GM18520 (cell line): ENCODE measurements at regions not wholly inside any gene's neighbourhood (a gene's known extent, or its start where the extent isn't known, plus 50 kb on each side); places are given as distances from the start of the nearest gene placed in this dataset.
"Not testable (repeated sequence)": the region's sequence is repeated elsewhere in the genome, so short reads cannot be mapped to it uniquely, and the experiment has no call there.

Experiments
- ATAC-seq: cut with Tn5 transposase; IDR thresholded peaks from one replicate; pipeline ENCODE4 v1.9.1; 2021; ENCODE audit not compliant: unreplicated experiment

GRCh38 chr6:84882768-84883766, 118.7 kb upstream of the TBX18 start:
- no peak for ATAC-seq

DNA sequence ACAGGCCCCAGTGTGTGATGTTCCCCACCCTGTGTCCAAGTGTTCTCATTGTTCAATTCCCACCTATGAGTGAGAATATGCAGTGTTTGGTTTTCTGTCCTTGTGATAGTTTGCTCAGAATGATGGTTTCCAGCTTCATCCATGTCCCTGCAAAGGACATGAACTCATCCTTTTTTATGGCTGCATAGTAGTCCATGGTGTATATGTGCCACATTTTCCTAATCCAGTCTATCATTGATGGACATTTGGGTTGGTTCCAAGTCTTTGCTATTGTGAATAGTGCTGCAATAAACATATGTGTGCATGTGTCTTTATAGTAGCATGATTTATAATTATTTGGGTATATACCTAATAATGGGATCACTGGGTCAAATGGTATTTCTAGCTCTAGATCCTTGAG, 115.0 kb upstream of the TBX18 start:
- ATAC-seq, result not testable (repeated sequence)

- ATAC-seq, result no peak
Measured at GRCh38 chr6:84877515-84878210, 113.3 kb upstream of the TBX18 start.

DNA sequence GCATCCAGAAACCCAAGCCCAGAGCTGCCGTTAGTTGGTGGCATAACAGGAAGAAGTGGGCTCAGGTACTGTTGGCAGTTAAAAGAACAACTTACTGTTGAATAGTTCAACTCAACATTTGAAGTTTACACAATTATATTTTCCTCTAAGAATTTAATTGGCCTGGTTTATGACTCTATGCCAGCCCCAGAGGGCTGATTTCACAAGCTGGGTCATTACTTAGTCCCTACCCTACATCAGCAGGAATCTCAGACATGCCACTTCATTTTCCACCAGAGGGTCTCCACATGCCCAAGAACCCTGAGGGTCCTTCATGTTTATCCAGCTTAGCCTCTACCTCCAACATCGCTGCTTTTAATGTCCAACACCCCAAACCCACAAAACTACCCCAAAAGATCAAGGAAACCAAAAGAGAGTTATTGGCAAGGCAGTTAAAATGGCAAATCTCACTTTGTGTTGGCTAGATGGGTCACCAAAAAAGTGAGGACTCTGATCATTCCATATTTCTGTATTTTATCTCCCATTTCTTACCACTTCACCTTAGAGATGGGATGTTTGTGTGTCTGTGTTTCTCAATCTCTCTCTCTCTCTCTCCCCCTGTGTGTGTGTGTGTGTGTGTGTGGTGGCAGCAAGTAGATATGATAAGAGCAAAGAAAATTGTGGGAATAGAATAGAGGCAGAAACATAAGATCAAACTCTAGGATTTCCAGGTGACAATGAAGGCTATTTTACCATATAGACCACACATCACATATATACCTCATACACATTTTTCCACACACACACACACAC, 112.5 kb upstream of the TBX18 start:
- ATAC-seq, result no peak

DNA sequence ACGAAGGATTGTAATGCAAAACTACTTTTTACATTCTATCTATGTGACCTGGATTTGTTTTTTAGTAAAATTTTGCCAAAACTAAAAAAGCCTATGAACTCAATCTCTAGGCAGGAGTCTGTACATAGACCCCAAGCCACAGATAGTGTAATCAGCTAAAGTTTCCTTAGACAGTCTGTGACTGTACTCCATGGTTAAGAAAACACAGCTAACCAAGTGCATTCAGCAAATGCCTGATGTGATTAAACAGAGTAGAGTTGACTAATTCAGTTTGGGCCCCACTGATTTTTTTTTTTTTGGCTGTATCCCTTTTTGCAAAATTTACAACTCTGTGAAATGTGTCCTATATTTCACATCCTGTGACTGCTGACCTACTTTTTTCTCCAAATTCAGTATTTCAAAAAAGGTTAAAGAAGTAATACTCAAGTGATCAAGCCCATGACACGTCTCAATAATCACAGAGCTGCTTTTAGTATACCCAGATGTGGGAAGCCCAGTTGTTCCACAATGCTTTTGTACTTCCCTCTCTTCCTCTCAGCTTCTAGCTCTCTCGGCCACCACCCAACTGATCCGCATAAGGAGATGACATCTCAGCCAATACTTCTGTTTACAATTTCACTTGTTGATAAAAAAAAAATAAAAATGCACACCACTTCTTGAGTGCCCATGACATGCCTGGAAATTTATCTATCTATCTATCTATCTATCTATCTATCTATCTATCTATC, 108.8 kb upstream of the TBX18 start:
- ATAC-seq, result no peak

DNA sequence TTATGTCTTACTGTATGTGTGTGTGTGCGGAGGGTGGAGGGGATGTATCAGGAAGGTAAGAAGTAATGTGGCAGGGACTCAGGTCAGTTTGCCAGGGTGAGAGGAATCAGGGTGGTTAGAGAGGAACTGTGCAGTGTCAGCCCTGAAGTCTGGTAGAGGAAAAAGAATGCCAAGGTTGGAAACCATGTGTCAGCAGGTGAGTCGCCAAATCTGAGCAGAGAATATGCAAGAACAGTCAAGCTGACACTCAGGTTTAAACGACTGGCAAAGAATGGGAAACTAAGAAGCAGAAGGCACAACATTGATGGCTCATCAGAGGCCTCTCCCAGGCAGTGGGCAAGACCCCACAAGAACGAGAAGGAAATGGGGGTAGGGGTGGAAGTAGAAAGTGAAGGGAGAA, 107.5 kb upstream of the TBX18 start:
- ATAC-seq, result no peak

- ATAC-seq, result no peak
Measured at GRCh38 chr6:84870672-84871071, 106.3 kb upstream of the TBX18 start.

GRCh38 chr6:84868149-84868548, 103.8 kb upstream of the TBX18 start:
- no peak for ATAC-seq

DNA sequence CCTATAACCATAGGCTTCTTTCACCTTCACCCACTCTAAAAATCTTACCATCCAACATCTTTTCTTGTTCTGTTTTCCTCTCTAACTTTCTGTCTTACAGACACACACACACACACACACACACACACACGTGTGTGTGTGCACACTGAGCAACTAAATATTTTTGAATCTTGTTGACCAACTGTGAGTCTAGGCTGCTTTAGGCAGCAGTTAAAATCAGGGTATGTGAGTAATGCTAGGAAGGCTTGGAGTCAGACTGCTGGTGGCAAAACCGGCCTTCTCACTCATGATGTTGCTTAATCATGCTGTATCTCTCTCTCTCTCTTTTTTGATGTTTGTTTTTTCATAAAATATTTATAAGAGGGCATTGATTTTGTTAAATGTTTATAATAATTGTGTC, 103.1 kb upstream of the TBX18 start:
- no peak for ATAC-seq

DNA sequence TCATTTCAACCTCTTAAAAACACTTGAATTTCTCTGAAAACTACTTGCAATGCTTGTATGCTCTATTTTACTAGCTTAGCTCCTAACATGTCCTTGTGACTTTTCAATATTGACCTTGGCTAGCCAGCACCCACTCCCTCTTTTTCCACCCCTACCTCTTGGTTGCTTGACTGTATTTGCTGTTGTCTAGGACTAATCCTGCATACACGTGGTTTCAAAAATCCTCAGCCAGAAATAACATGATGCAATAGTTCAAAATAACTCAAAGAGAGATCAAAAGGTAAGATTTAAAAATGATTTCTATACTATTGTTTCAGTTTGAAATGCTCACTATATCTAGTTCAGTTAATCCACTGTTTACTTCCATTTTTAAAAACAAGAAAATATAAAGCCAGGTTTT, 102.3 kb upstream of the TBX18 start:
- ATAC-seq, result no peak

DNA sequence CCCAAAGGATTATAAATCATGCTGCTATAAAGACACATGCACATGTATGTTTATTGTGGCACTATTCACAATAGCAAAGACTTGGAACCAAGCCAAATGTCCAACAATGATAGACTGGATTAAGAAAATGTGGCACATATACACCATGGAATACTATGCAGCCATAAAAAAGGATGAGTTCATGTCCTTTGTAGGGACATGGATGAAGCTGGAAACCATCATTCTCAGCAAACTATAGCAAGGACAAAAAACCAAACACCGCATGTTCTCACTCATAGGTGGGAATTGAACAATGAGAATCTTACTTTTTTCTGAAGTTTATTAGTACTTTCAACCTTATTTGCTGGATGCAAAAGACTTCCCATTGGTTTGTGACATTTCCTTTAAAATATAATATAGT, 101.0 kb upstream of the TBX18 start:
- not testable (repeated sequence) for ATAC-seq

- no peak for ATAC-seq
Measured at GRCh38 chr6:84862843-84863242, 98.4 kb upstream of the TBX18 start.

DNA sequence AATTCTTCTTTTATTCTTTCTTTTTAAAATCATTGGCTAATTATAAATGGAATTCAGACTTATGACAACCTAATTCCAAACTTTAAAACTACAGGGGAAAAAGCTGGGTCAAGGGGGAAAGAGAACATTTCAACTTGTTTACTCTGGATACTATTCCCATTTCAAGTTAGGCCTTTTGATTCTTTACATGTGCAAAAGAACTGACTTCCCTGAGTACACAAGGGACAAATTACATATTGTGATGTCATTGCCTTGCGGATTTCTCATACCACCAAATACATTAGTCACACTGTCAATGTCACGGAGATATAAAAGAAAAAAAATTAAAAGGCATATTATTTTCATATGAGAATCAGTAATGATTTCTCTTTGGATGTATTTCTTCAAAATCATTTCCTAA, 96.5 kb upstream of the TBX18 start:
- no peak for ATAC-seq

GRCh38 chr6:84860509-84860908, 96.1 kb upstream of the TBX18 start:
- no peak for ATAC-seq

DNA sequence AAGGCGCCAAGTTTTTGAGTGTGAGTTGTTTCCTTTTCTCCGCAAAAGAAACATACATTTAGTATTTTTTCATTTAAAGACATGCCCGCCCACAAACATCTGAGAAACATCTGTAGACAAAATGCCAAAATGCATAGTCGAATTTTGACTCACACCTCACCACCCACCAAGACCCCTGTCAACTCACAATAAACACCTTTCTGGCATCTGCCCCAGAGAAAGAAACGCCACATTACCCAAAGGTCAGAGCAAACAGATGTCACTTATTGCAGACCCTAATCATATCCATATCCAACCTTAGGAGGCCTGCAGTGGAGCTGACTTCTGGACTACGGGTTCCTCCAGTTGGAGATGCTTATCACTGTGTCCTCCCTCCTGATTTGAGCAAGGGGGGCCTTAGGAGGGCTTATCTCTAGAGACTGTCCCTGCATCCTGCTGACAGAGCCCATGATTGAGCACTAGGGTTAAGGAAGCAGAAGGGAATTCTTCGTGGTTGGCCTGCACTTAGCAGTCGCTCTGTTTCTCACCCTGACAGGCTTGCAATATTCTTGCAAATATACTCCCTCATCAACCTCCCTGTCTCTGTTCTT, 90.5 kb upstream of the TBX18 start:
- no peak for ATAC-seq

GRCh38 chr6:84853901-84854300, 89.5 kb upstream of the TBX18 start:
- ATAC-seq, result no peak

DNA sequence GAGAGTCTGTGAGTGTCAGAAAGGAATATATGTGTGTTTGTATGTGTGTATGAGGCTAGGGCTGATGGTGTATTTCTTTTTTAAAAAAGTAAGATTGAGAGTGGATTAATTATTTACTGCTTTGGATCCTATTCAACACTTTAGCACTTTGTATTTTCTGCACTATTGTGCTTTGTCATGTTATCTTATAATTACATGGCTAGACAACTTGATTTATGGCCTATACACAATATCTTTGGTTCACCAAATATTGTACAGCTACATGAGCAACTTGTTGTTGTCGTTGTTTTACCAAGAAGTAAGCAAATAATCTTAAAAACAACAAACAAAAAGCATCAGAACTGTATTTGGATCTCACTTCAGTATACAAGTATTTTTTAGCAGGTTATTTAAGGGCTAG, 84.6 kb upstream of the TBX18 start:
- ATAC-seq, result no peak

DNA sequence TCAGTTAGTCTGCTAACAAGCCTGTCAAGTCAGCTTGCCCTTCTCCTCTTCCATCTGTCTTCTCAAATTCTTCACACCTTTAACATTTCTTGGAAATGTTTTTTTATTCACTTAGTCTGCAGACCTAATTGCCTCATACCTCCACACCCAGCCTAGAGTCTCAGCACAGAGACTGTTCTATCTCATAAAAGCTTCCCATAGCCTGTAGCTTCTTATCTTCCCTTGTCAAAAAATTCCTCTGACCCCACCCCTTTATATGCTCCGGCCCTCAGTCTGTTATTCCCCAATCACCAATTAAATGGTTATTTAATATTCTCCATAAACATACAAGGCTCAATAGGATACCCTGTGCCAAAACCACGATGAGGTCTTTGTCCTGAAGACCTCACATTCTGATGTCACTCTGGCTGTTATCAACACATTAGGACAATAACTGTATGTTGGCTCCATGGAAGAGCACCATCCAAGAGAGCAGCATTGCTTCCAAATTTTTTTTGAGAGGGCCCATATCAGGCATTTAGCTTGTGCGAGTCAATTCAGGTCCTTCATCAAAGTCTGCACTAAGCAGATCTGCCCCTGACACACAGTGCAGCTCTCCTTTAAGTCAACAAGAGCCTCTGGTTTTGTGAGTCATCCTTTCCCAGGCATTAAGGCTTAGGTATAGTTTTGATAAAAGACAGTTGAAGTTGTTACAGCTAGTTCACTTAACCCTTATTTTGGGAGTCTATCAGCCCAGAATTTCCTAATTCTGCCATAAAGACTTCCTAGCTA, 83.2 kb upstream of the TBX18 start:
- ATAC-seq, result no peak

- ATAC-seq, result no peak
Measured at GRCh38 chr6:84842525-84843166, 78.2 kb upstream of the TBX18 start.
